ENCODE measurements at regions not wholly inside any gene's neighbourhood (a gene's known extent, or its start where the extent isn't known, plus 50 kb on each side); places are given as distances from the start of the nearest gene placed in this dataset.

DNA sequence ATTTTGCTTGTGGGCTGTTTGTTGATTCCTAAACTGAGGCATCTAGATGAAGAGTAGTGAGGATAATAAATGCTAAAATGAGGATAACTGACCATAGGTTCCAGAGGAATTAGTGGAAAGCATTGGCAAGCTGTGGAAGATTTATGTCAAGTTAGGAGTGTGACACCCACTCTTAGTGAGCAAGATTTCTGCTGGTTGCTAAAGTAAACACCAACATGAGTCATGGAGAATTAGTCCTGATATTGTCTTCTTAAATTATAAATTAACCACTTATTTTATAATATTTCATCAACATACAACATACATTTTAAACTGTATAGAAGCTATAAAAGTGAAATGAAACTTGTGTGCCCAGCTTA, 328.2 kb downstream of the RPL10L start:
- H3K4me3 ChIP-seq (replicated peaks; ENCODE audit: low read depth, low read length), result no peak overlapping the region
- TF ChIP-seq, protein P1, sequence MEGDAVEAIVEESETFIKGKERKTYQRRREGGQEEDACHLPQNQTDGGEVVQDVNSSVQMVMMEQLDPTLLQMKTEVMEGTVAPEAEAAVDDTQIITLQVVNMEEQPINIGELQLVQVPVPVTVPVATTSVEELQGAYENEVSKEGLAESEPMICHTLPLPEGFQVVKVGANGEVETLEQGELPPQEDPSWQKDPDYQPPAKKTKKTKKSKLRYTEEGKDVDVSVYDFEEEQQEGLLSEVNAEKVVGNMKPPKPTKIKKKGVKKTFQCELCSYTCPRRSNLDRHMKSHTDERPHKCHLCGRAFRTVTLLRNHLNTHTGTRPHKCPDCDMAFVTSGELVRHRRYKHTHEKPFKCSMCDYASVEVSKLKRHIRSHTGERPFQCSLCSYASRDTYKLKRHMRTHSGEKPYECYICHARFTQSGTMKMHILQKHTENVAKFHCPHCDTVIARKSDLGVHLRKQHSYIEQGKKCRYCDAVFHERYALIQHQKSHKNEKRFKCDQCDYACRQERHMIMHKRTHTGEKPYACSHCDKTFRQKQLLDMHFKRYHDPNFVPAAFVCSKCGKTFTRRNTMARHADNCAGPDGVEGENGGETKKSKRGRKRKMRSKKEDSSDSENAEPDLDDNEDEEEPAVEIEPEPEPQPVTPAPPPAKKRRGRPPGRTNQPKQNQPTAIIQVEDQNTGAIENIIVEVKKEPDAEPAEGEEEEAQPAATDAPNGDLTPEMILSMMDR (IDR thresholded peaks at IDR 0.05; ENCODE audit: insufficient read depth, low read length, poor library complexity, severe bottlenecking), result no peak

DNA sequence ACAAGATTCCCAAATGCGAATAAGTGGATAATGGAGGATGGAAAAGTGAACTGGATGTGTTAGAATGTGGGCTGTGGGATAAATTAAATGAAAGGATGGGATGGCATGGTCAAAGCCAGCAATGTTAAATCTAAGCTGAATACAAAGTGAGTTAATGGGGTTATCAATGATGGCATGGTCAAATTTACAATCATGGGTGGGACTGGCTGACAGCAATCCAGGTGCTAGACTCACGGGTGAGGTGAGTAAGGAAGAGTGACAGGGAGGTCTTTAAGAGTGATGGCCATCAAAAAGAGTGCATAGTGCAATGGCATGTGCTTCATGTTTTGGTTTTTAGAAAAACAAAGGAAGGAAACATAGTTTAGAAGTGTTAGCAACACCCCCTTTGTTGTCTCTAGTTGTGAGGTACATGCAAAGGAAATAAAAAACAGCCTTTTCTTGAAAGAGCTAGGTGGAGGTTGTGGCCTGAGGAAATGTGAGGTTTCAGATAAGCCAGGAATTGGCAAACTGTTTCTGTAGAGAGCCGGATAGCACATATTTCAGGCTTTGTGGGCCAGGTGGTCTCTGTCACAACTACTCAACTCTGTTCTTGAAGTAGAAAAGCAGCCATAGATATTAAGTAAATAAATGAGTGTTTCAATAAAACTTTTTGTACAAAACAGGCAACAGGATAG, 328.7 kb downstream of the RPL10L start:
- H3K36me3 ChIP-seq (ENCODE audit: control insufficient read depth, insufficient read depth, low read length), result no peaks in the 10 kb centered on the region
- TF ChIP-seq, protein P1 (IDR thresholded peaks at IDR 0.05; ENCODE audit: insufficient read depth, low read length, poor library complexity, severe bottlenecking), result no peak
- H3K27me3 ChIP-seq (replicated peaks; ENCODE audit: control insufficient read depth, insufficient read depth, low read length), result no peaks in the 10 kb centered on the region
- no peak overlapping the region for H3K4me3 ChIP-seq (replicated peaks; ENCODE audit: low read depth, low read length)
- no peak for DNase-seq (ENCODE audit: extremely low read depth, insufficient read length)

More for the DNA sequence above, 328.2 kb downstream of the RPL10L start:
- Histone ChIP-seq H3K27me3 (replicated peaks; ENCODE audit: control insufficient read depth, insufficient read depth, low read length) (no peaks in the 10 kb centered on the region), H3K36me3 (ENCODE audit: control insufficient read depth, insufficient read depth, low read length) (no peaks in the 10 kb centered on the region)
- DNase-seq (ENCODE audit: extremely low read depth, insufficient read length), result no peak

DNA sequence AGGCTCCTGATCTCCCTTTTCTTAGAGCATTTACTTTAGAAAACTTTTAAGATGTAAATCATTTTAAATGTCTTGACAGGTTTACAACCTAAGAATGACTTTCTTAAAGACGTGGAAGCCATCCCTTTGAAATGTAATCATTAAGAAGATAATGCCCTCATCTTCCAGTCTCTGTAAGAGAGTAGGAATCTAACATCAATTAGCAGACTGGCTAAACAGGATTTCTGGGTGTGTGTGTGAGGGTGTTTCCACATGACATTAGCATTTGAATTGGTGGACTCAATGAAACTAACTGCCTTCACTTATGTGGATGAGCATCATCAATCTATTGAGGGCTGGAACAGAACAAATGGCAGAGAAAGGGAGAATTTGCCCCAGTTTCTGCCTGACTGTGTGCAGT, 329.5 kb downstream of the RPL10L start:
- TF ChIP-seq, protein P1 (IDR thresholded peaks at IDR 0.05; ENCODE audit: insufficient read depth, low read length, poor library complexity, severe bottlenecking), result no peak
- Histone ChIP-seq H3K36me3 (ENCODE audit: control insufficient read depth, insufficient read depth, low read length) (no peaks in the 10 kb centered on the region), H3K27me3 (replicated peaks; ENCODE audit: control insufficient read depth, insufficient read depth, low read length) (no peaks in the 10 kb centered on the region), H3K4me3 (replicated peaks; ENCODE audit: low read depth, low read length) (no peak overlapping the region)
- no peak for DNase-seq (ENCODE audit: extremely low read depth, insufficient read length)

DNA sequence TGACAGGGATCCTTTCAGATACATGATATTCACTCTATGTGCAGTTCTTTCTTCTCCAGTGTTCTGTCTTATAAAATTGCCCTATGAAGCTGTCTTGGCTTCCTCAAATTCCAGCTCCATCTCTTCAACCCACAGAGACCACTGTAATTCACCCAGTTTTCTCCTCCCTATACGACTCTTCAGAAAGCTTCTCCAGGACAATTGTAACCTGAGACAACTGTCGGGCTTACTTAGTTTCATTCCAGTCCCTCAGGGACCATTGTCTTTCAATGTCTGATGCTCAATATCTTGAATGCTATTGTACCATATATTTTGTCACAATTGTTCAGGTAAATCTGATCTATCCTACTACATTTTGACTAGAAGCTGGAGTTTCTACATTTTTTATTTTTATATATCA, 345.3 kb downstream of the RPL10L start:
- TF ChIP-seq, protein P1 (IDR thresholded peaks at IDR 0.05; ENCODE audit: insufficient read depth, low read length, poor library complexity, severe bottlenecking), result no peak
- H3K4me3 ChIP-seq (replicated peaks; ENCODE audit: low read depth, low read length), result no peak overlapping the region
- no peaks in the 10 kb centered on the region for H3K27me3 ChIP-seq (replicated peaks; ENCODE audit: control insufficient read depth, insufficient read depth, low read length)
- no peaks in the 10 kb centered on the region for H3K36me3 ChIP-seq (ENCODE audit: control insufficient read depth, insufficient read depth, low read length)
- no peak for DNase-seq (ENCODE audit: extremely low read depth, insufficient read length)

DNA sequence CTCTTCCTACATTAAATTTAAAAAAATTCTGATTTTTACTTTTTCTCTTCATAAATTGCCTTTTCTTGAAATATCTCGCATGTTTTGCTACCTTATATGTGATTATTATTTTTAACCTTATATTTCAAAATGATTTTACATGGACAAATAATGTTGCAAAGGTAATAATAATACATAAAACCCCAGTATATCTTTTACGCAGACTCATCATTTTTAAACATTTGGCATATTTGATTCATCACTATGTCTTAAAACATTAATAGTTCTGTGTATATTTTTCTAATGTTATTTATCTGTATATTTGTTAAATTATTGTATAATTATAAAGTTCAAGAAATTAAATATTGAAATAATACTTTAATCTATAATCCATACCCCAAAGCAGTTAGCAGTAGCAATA, 350.8 kb downstream of the RPL10L start:
- TF ChIP-seq, protein P1 (IDR thresholded peaks at IDR 0.05; ENCODE audit: insufficient read depth, low read length, poor library complexity, severe bottlenecking), result no peak
- Histone ChIP-seq H3K4me3 (replicated peaks; ENCODE audit: low read depth, low read length) (no peak overlapping the region), H3K27me3 (replicated peaks; ENCODE audit: control insufficient read depth, insufficient read depth, low read length) (no peaks in the 10 kb centered on the region), H3K36me3 (ENCODE audit: control insufficient read depth, insufficient read depth, low read length) (no peaks in the 10 kb centered on the region)
- DNase-seq (ENCODE audit: extremely low read depth, insufficient read length), result no peak

DNA sequence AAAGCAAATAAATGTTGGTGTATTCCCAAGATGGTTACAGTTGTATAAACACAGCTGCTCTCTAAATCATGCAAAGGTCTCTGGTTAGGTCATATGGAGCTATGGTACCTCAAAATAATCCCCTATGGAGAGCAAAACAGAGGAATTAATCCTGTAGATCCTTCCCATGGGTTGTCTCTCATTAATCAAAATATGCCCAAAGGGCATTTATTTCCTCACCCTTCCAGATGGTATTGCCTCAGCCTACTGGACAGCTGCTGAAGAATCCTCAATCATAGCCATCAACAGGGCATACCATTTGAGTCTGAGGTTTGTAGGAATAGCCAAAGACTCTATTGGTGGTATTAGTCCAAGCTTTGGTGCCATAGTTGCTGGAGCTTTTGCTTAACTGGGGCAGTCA, 360.9 kb downstream of the RPL10L start:
- H3K4me3 ChIP-seq (replicated peaks; ENCODE audit: low read depth, low read length), result no peak overlapping the region
- no peaks in the 10 kb centered on the region for H3K27me3 ChIP-seq (replicated peaks; ENCODE audit: control insufficient read depth, insufficient read depth, low read length)
- H3K36me3 ChIP-seq (ENCODE audit: control insufficient read depth, insufficient read depth, low read length), result no peaks in the 10 kb centered on the region
- TF ChIP-seq, protein P1 (IDR thresholded peaks at IDR 0.05; ENCODE audit: insufficient read depth, low read length, poor library complexity, severe bottlenecking), result no peak
- no peak for DNase-seq (ENCODE audit: extremely low read depth, insufficient read length)
